ENCODE measurements at regions not wholly inside any gene's neighbourhood (a gene's known extent, or its start where the extent isn't known, plus 50 kb on each side); places are given as distances from the start of the nearest gene placed in this dataset.

DNA sequence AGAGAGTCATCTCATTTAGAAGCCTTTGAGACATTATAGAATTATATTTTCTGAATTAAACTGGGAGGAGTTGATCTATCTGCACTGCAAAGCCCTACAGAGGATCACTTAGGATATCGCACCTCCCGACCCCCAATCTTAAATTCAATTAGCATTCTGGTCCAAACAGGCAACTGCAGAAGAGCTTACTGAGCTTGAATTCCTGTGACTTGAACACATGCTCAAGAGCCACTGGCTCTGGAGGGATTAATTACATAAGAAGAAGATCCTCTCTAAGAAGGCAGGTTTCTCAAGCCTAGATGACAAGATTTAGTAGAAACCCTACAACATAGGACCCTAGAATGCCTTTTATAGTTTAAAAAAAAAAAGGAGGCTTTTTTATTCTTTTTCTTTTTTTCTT, 548.9 kb downstream of the ARAP2 start:
- Histone ChIP-seq H3K9me3 (no peaks in the 10 kb centered on the region), H3K4me3 (ENCODE audit: low read depth, low read length) (no peak overlapping the region), H3K36me3 (ENCODE audit: control insufficient read depth, insufficient read depth, low read length) (no peaks in the 10 kb centered on the region), H3K4me1 (no peaks in the 10 kb centered on the region), H3K27me3 (replicated peaks; ENCODE audit: control insufficient read depth, insufficient read depth, low read length) (no peaks in the 10 kb centered on the region)
- Mint-ChIP-seq H3K27me3 (ENCODE audit: insufficient read depth, unreplicated experiment) (peaks cover under 1% of the 10 kb centered on the region), H3K27ac (ENCODE audit: unreplicated experiment) (no peak overlapping the region), H3K4me1 (ENCODE audit: low read depth, unreplicated experiment) (no peaks in the 10 kb centered on the region), H3K9me3 (ENCODE audit: unreplicated experiment) (no peaks in the 10 kb centered on the region), H3K36me3 (ENCODE audit: insufficient read depth, unreplicated experiment) (peaks cover 4% of the 10 kb centered on the region), H3K4me3 (ENCODE audit: unreplicated experiment) (no peak overlapping the region)
- TF ChIP-seq CTCF (IDR thresholded peaks at IDR 0.05; ENCODE audit: insufficient read depth in 1 of 2, low read depth in 1 of 2, low read length in 1 of 2, severe bottlenecking in 1 of 2, unreplicated experiment in 1 of 2): no peak
- CTCF ChIA-PET: no interaction called here
- DNase-seq: no peak
- intact Hi-C loops (cut with micrococcal nuclease; ENCODE audit: unreplicated experiment): no loop called here
- POLR2A ChIA-PET: no interaction called here
- no TSS peak for BruUV-seq (replicated peaks)

DNA sequence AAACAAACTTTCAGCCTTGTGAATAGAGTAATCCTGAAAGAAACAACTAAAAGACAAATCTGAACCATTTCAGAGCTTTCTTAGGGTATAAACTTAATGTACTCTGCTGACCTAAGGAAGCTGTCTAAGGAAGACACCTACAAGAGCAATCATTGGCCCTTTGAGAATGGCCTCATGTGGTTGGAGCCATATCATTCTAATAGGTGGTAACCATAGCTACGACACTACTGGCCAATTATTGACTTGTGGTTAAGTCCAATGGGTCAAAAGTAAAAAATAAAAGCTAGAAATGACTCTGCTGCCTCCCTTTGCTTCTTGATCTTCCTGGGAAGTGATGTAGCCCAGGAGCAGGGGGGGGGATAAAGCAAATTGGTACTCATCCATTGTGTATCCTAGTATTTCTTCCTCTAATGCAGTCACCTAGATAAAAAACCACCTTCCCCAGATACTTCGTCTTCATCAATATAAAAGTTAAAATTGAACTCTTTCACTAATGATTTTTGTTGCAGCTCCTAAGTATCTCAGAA, 547.0 kb downstream of the ARAP2 start:
- no peaks in the 10 kb centered on the region for H3K36me3 ChIP-seq (ENCODE audit: control insufficient read depth, insufficient read depth, low read length)
- TF ChIP-seq CTCF (IDR thresholded peaks at IDR 0.05; ENCODE audit: insufficient read depth in 1 of 2, low read depth in 1 of 2, low read length in 1 of 2, severe bottlenecking in 1 of 2, unreplicated experiment in 1 of 2): no peak
- POLR2A ChIA-PET: no interaction called here
- DNase-seq: no peak
- BruUV-seq (replicated peaks): no TSS peak
- no peaks in the 10 kb centered on the region for H3K9me3 ChIP-seq
- CTCF ChIA-PET: no interaction called here
- H3K27me3 Mint-ChIP-seq (ENCODE audit: insufficient read depth, unreplicated experiment): peaks cover 3% of the 10 kb centered on the region
- H3K36me3 Mint-ChIP-seq (ENCODE audit: insufficient read depth, unreplicated experiment): peaks cover 4% of the 10 kb centered on the region
- intact Hi-C loops (cut with micrococcal nuclease; ENCODE audit: unreplicated experiment): no loop called here
- H3K4me3 ChIP-seq (ENCODE audit: low read depth, low read length): no peak overlapping the region
- no peak overlapping the region for H3K27ac Mint-ChIP-seq (ENCODE audit: unreplicated experiment)
- no peaks in the 10 kb centered on the region for H3K27me3 ChIP-seq (replicated peaks; ENCODE audit: control insufficient read depth, insufficient read depth, low read length)
- no peaks in the 10 kb centered on the region for H3K9me3 Mint-ChIP-seq (ENCODE audit: unreplicated experiment)
- H3K4me1 ChIP-seq: no peaks in the 10 kb centered on the region
- peaks cover 4% of the 10 kb centered on the region for H3K4me1 Mint-ChIP-seq (ENCODE audit: low read depth, unreplicated experiment)
- H3K4me3 Mint-ChIP-seq (ENCODE audit: unreplicated experiment): no peak overlapping the region

DNA sequence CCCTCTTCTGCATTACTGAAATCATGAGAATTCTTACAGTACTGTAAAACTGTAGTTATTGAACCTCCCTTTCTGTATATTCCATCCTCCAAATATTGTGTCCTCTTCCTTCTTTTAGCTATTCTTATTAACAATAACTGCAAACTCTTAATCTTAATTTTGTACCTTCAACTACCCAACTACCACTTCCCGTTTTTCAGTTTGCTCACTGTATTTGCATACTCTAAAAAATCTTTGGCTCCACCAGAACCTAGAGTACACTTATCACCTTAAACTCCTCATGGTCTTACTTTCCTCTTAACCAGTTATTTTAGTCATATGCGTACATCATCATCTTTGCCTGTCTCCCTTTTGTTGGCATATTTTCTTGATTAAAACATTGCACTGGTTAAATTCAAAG, 543.7 kb downstream of the ARAP2 start:
- Mint-ChIP-seq H3K4me3 (ENCODE audit: unreplicated experiment) (no peak overlapping the region), H3K27ac (ENCODE audit: unreplicated experiment) (no peak overlapping the region), H3K36me3 (ENCODE audit: insufficient read depth, unreplicated experiment) (peaks cover 4% of the 10 kb centered on the region), H3K9me3 (ENCODE audit: unreplicated experiment) (no peaks in the 10 kb centered on the region), H3K4me1 (ENCODE audit: low read depth, unreplicated experiment) (peaks cover 6% of the 10 kb centered on the region), H3K27me3 (ENCODE audit: insufficient read depth, unreplicated experiment) (peaks cover 3% of the 10 kb centered on the region)
- ChIA-PET POLR2A (no interaction called here), CTCF (no interaction called here)
- no peaks in the 10 kb centered on the region for H3K4me1 ChIP-seq
- H3K9me3 ChIP-seq: no peaks in the 10 kb centered on the region
- intact Hi-C loops (cut with micrococcal nuclease; ENCODE audit: unreplicated experiment): no loop called here
- H3K4me3 ChIP-seq (ENCODE audit: low read depth, low read length): no peak overlapping the region
- DNase-seq: no peak
- no TSS peak for BruUV-seq (replicated peaks)
- TF ChIP-seq CTCF (IDR thresholded peaks at IDR 0.05; ENCODE audit: insufficient read depth in 1 of 2, low read depth in 1 of 2, low read length in 1 of 2, severe bottlenecking in 1 of 2, unreplicated experiment in 1 of 2): no peak
- H3K36me3 ChIP-seq (ENCODE audit: control insufficient read depth, insufficient read depth, low read length): no peaks in the 10 kb centered on the region
- H3K27me3 ChIP-seq (replicated peaks; ENCODE audit: control insufficient read depth, insufficient read depth, low read length): no peaks in the 10 kb centered on the region

Measured in Caco-2 (cell line).